H9 (cell line): ENCODE measurements at regions not wholly inside any gene's neighbourhood (a gene's known extent, or its start where the extent isn't known, plus 50 kb on each side); places are given as distances from the start of the nearest gene placed in this dataset.
"Not testable (repeated sequence)": the region's sequence is repeated elsewhere in the genome, so short reads cannot be mapped to it uniquely, and the experiment has no call there.

Source experiments
- DNase-seq: peaks from one replicate; pipeline ENCODE4 v3.0.0-alpha.2; 2017
- H2AFZ ChIP-seq: one replicate; pipeline ENCODE4 v1.6.1; 2013; ENCODE audit warnings: mild to moderate bottlenecking, low read length, control low read depth, moderate library complexity
- H2AK5ac ChIP-seq: 2 replicates; pipeline ENCODE4 v1.6.1; 2013; ENCODE audit warnings: low read length, control low read depth, mixed read lengths; ENCODE audit not compliant: insufficient read length
- H2BK120ac ChIP-seq: one replicate; pipeline ENCODE4 v1.6.1; 2013; ENCODE audit warnings: low read depth, mild to moderate bottlenecking, low read length, control low read depth, inconsistent platforms; ENCODE audit not compliant: poor library complexity, severe bottlenecking
- H2BK12ac ChIP-seq: 2 replicates; pipeline ENCODE4 v1.6.1; 2013; ENCODE audit warnings: low read length, control low read depth, mixed read lengths, low read depth; ENCODE audit not compliant: insufficient read length
- H2BK15ac ChIP-seq: 2 replicates; pipeline ENCODE4 v1.6.1; 2013; ENCODE audit warnings: low read depth, low read length, control low read depth
- H2BK20ac ChIP-seq: one replicate; pipeline ENCODE4 v1.6.1; 2013; ENCODE audit warnings: low read depth, mild to moderate bottlenecking, low read length, control low read depth, inconsistent platforms; ENCODE audit not compliant: poor library complexity, severe bottlenecking
- H2BK5ac ChIP-seq: 2 replicates; pipeline ENCODE4 v1.6.1; 2013; ENCODE audit warnings: low read length, control low read depth, mixed read lengths; ENCODE audit not compliant: insufficient read length
- H3K14ac ChIP-seq: 2 replicates; pipeline ENCODE4 v1.6.1; 2013; ENCODE audit warnings: low read length, control low read depth; ENCODE audit not compliant: insufficient read depth
- H3K18ac ChIP-seq: 2 replicates; pipeline ENCODE4 v1.6.1; 2013; ENCODE audit warnings: low read depth, mild to moderate bottlenecking, mixed read lengths, low read length, control low read depth; ENCODE audit not compliant: insufficient read length
- H3K23ac ChIP-seq: 2 replicates; pipeline ENCODE4 v1.6.1; 2013; ENCODE audit warnings: low read length, control low read depth, mixed read lengths, low read depth; ENCODE audit not compliant: insufficient read length
- H3K23me2 ChIP-seq: 2 replicates; pipeline ENCODE4 v1.6.1; 2013; ENCODE audit warnings: low read depth, mild to moderate bottlenecking, mixed read lengths, low read length, control low read depth; ENCODE audit not compliant: insufficient read length, poor library complexity, severe bottlenecking
- H3K27ac ChIP-seq: 2 replicates; pipeline ENCODE4 v1.5.1; 2013; ENCODE audit warnings: low read length, control low read depth, mixed read lengths, low read depth; ENCODE audit not compliant: insufficient read length
- H3K27me3 ChIP-seq: 2 replicates; pipeline ENCODE4 v1.6.1; 2013; ENCODE audit warnings: low read length, control low read depth, inconsistent platforms; ENCODE audit not compliant: insufficient read depth
- H3K4ac ChIP-seq: 2 replicates; pipeline ENCODE4 v1.6.1; 2013; ENCODE audit warnings: low read depth, mild to moderate bottlenecking, control low read depth, inconsistent platforms, low read length, moderate library complexity
- H3K4me1 ChIP-seq: 2 replicates; pipeline ENCODE4 v1.6.1; 2013; ENCODE audit warnings: low read length, control low read depth, inconsistent platforms; ENCODE audit not compliant: insufficient read depth
- H3K4me2 ChIP-seq: 2 replicates; pipeline ENCODE4 v1.6.1; 2013; ENCODE audit warnings: low read length, control low read depth, mixed read lengths; ENCODE audit not compliant: insufficient read length, insufficient read depth
- H3K56ac ChIP-seq: 2 replicates; pipeline ENCODE4 v1.6.1; 2013; ENCODE audit warnings: low read depth, mild to moderate bottlenecking, mixed read lengths, low read length, control low read depth; ENCODE audit not compliant: insufficient read length
- H3K79me1 ChIP-seq: 2 replicates; pipeline ENCODE4 v1.6.1; 2013; ENCODE audit warnings: low read depth, mild to moderate bottlenecking, moderate library complexity, low read length, control low read depth, inconsistent platforms; ENCODE audit not compliant: insufficient read depth, poor library complexity, severe bottlenecking
- H3K79me2 ChIP-seq: 2 replicates; pipeline ENCODE4 v1.6.1; 2013; ENCODE audit warnings: low read length, control low read depth, inconsistent platforms; ENCODE audit not compliant: insufficient read depth
- H3K9ac ChIP-seq: 2 replicates; pipeline ENCODE4 v1.6.1; 2013; ENCODE audit warnings: low read length, control low read depth, mixed read lengths; ENCODE audit not compliant: insufficient read length; ENCODE audit errors: extremely low read depth
- H3K9me3 ChIP-seq: one replicate; pipeline ENCODE4 v1.6.1; 2013; ENCODE audit warnings: low read depth, low read length, inconsistent platforms; ENCODE audit not compliant: control insufficient read depth
- H3T11ph ChIP-seq: one replicate; pipeline ENCODE4 v1.6.1; 2013; ENCODE audit warnings: mild to moderate bottlenecking, low read length, control low read depth, inconsistent platforms
- H4K20me1 ChIP-seq: one replicate; pipeline ENCODE4 v1.6.1; 2013; ENCODE audit not compliant: control insufficient read depth, insufficient read length, insufficient read depth
- H4K5ac ChIP-seq: 2 replicates; pipeline ENCODE4 v1.6.1; 2013; ENCODE audit warnings: low read depth, mild to moderate bottlenecking, mixed read lengths, low read length, control low read depth; ENCODE audit not compliant: insufficient read length
- H4K8ac ChIP-seq: replicated peaks from 2 replicates; pipeline ENCODE4 v1.6.1; 2013; ENCODE audit warnings: low read length, control low read depth, mixed read lengths, low read depth; ENCODE audit not compliant: insufficient read length
- H4K91ac ChIP-seq: 2 replicates; pipeline ENCODE4 v1.6.1; 2013; ENCODE audit warnings: low read depth, mild to moderate bottlenecking, moderate library complexity, mixed read lengths, low read length, control low read depth; ENCODE audit not compliant: insufficient read length
- H3K27ac Mint-ChIP-seq, 3 experiments: 2 replicates in 2 of 3; 3 replicates in 1 of 3; pipeline ENCODE4 v1.8.0; 2020 to 2021; ENCODE audit warnings: mixed read lengths in 3 of 3, mild to moderate bottlenecking in 1 of 3, moderate library complexity in 1 of 3
- H3K27me3 Mint-ChIP-seq: 2 replicates; pipeline ENCODE4 v1.8.0; 2021; ENCODE audit warnings: low read depth, mild to moderate bottlenecking, moderate library complexity, mixed read lengths
- H3K36me3 Mint-ChIP-seq, 3 experiments: 2 replicates in 2 of 3; 3 replicates in 1 of 3; pipeline ENCODE4 v1.8.0; 2020 to 2021; ENCODE audit warnings: low read depth in 3 of 3, mixed read lengths in 3 of 3; ENCODE audit not compliant: insufficient read depth in 1 of 3
- H3K4me1 Mint-ChIP-seq, 2 experiments: 2 replicates each; pipeline ENCODE4 v1.8.0; 2020; ENCODE audit warnings: mixed read lengths in 2 of 2
- H3K4me3 Mint-ChIP-seq, 2 experiments: 2 replicates in 1 of 2; 3 replicates in 1 of 2; pipeline ENCODE4 v1.8.0; 2020 to 2021; ENCODE audit warnings: mild to moderate bottlenecking in 2 of 2, mixed read lengths in 2 of 2, moderate library complexity in 1 of 2
- H3K9me3 Mint-ChIP-seq, 2 experiments: 2 replicates in 1 of 2; 3 replicates in 1 of 2; pipeline ENCODE4 v1.8.0; 2020; ENCODE audit warnings: mild to moderate bottlenecking in 2 of 2, mixed read lengths in 2 of 2, moderate library complexity in 1 of 2
- WGBS: extraction: QIAGEN DNeasy Blood & Tissue Kit; methylation state at CpG from one replicate; pipeline ENCODE4 v1.1.7; 2013; ENCODE audit warnings: missing lambda C conversion rate, low lambda C conversion rate, mixed read lengths; ENCODE audit not compliant: insufficient read length; ENCODE audit errors: extremely low coverage; 5-methylcytosine and 5-hydroxymethylcytosine counted together
- TF ChIP-seq, protein P1 (sequence below): fragments of 200-600 bp; sonication (generic); conservative IDR thresholded peaks from 3 replicates; pipeline ENCODE4 v1.8.0; 2021; ENCODE audit warnings: antibody characterized with exemption, mild to moderate bottlenecking

DNA sequence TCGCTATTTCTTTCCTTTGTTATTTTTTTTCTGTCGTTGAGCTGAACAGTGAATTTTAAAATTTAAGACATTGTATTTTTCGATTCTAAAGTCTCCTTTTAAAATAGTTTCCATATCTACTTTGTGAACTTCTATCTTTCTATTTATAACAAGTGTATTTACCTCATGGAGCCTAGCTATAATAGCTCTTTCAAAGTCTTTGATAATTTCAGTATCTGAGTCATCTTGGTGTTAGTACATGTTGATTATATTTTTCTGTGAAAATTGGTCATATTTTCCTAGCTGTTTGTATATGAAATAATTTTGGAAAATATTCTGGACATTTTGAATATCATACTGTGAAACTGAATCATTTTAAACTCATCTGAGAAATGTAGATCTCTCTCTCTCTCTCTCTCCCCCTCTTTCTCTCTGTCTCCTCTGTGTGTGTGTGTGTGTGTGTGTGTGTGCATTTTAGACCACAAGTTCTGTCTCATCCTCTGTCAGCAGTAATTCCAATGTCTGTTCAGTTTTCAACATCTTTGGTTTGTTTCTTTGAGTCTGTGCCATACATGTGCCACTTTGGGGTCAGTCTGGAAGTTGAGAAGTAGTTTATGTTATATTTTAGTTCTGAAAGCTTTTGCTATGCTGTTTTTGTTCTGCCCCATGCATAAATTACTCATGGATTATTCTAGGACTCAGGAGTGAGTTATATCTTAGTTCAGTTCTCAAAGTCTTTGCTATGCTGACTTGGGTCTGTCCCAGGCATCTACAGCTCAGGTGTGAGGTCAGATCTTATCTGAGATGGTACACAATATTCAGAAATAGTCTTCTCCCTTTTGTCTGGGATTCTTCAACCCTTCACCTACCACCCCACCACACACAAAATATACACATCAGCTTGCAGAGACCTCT is 366.4 kb upstream of the CASK start:
- H4K91ac ChIP-seq, result no peak overlapping the region
- DNase-seq, result no peak
- H3K23me2 ChIP-seq, result no peaks in the 10 kb centered on the region
- H2AK5ac ChIP-seq, result no peak overlapping the region
- H3K79me2 ChIP-seq, result no peaks in the 10 kb centered on the region
- no peak overlapping the region for H3K4me2 ChIP-seq
- H3K4ac ChIP-seq, result no peak overlapping the region
- H4K8ac ChIP-seq, result no peak overlapping the region
- no peak overlapping the region for H3K18ac ChIP-seq
- Mint-ChIP-seq H3K27me3 (no peaks in the 10 kb centered on the region), H3K4me1 (peaks cover 0 to 2% of the 10 kb centered on the region in 2 experiments; a peak in 1 of 4 replicates), H3K4me3 (no peak overlapping the region), H3K9me3 (peaks cover 20 to 63% of the 10 kb centered on the region in 2 experiments), H3K36me3 (peaks cover 8 to 28% (median 14%) of the 10 kb centered on the region in 3 experiments), H3K27ac (no peak overlapping the region)
- H3T11ph ChIP-seq, result no peak overlapping the region
- H3K56ac ChIP-seq, result no peak overlapping the region
- no peaks in the 10 kb centered on the region for H3K79me1 ChIP-seq
- H3K9me3 ChIP-seq, result no peaks in the 10 kb centered on the region
- H3K4me1 ChIP-seq, result no peaks in the 10 kb centered on the region
- TF ChIP-seq, protein P1, sequence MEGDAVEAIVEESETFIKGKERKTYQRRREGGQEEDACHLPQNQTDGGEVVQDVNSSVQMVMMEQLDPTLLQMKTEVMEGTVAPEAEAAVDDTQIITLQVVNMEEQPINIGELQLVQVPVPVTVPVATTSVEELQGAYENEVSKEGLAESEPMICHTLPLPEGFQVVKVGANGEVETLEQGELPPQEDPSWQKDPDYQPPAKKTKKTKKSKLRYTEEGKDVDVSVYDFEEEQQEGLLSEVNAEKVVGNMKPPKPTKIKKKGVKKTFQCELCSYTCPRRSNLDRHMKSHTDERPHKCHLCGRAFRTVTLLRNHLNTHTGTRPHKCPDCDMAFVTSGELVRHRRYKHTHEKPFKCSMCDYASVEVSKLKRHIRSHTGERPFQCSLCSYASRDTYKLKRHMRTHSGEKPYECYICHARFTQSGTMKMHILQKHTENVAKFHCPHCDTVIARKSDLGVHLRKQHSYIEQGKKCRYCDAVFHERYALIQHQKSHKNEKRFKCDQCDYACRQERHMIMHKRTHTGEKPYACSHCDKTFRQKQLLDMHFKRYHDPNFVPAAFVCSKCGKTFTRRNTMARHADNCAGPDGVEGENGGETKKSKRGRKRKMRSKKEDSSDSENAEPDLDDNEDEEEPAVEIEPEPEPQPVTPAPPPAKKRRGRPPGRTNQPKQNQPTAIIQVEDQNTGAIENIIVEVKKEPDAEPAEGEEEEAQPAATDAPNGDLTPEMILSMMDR, result no peak
- WGBS, result no CpG with 5 or more reads among the region's 3 CpGs
- no peak overlapping the region for H3K9ac ChIP-seq
- H3K27me3 ChIP-seq, result no peaks in the 10 kb centered on the region
- H3K23ac ChIP-seq, result no peak overlapping the region
- no peak overlapping the region for H2BK12ac ChIP-seq
- H2BK20ac ChIP-seq, result no peak overlapping the region
- no peak overlapping the region for H4K5ac ChIP-seq
- no peak overlapping the region for H2AFZ ChIP-seq
- H4K20me1 ChIP-seq, result no peaks in the 10 kb centered on the region
- H3K27ac ChIP-seq, result no peak overlapping the region
- no peak overlapping the region for H2BK120ac ChIP-seq
- no peak overlapping the region for H2BK15ac ChIP-seq
- H3K14ac ChIP-seq, result no peak overlapping the region
- no peak overlapping the region for H2BK5ac ChIP-seq

DNA sequence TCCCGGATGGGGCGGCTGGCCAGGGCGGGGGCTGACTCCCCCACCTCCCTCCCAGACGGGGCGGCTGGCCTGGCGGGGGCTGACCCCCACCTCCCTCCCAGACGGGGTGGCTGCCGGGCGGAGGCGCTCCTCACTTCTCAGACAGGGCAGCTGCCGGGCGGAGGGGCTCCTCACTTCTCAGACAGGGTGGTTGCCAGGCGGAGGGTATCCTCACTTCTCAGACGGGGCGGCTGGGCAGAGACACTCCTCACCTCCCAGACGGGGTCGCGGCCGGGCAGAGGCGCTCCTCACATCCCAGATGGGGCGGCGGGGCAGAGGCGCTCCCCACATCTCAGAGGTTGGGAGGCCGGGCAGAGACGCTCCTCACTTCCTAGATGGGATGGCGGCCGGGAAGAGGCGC is 362.3 kb upstream of the CASK start:
- not testable (repeated sequence) for H3K9me3 ChIP-seq, H4K8ac ChIP-seq, H3K4ac ChIP-seq, H3K27me3 ChIP-seq, H3K14ac ChIP-seq, H3K9ac ChIP-seq, H2BK20ac ChIP-seq, H2BK5ac ChIP-seq, H3K27me3 Mint-ChIP-seq, H3K56ac ChIP-seq, H3T11ph ChIP-seq, DNase-seq, H2BK12ac ChIP-seq, H3K79me2 ChIP-seq, H2BK15ac ChIP-seq, H3K4me1 ChIP-seq, H4K91ac ChIP-seq, H3K18ac ChIP-seq, H2AK5ac ChIP-seq, H3K4me2 ChIP-seq, H3K4me3 Mint-ChIP-seq, H3K4me1 Mint-ChIP-seq, H3K23me2 ChIP-seq, H4K5ac ChIP-seq, H2BK120ac ChIP-seq, H4K20me1 ChIP-seq, H2AFZ ChIP-seq, H3K23ac ChIP-seq, H3K27ac Mint-ChIP-seq, H3K27ac ChIP-seq, H3K79me1 ChIP-seq
- no CpG with 5 or more reads among the region's 28 CpGs for WGBS
- Mint-ChIP-seq H3K36me3 (peaks cover 8 to 35% (median 11%) of the 10 kb centered on the region in 3 experiments), H3K9me3 (peaks cover 24 to 56% of the 10 kb centered on the region in 2 experiments)
